GM13976 (cell line): ENCODE measurements at regions not wholly inside any gene's neighbourhood (a gene's known extent, or its start where the extent isn't known, plus 50 kb on each side); places are given as distances from the start of the nearest gene placed in this dataset.

Source experiments
- DNase-seq: peaks from one replicate; pipeline ENCODE4 v3.0.0; 2012; ENCODE audit warnings: low spot score
- in situ Hi-C: fragments of 300-500 bp; cut with MboI; formaldehyde crosslinking; loops from one replicate; pipeline ENCODE4 v1.12.0; 2022; ENCODE audit warnings: low sequenced_read_pairs, mixed read lengths, inconsistent platforms; ENCODE audit not compliant: unreplicated experiment
- TF ChIP-seq, protein P1 (sequence below): IDR thresholded peaks from 2 replicates; pipeline ENCODE4 v1.5.1; 2012; ENCODE audit warnings: borderline replicate concordance, mild to moderate bottlenecking; ENCODE audit not compliant: insufficient read depth; ENCODE audit errors: extremely low read depth, missing control alignments, control extremely low read depth

DNA sequence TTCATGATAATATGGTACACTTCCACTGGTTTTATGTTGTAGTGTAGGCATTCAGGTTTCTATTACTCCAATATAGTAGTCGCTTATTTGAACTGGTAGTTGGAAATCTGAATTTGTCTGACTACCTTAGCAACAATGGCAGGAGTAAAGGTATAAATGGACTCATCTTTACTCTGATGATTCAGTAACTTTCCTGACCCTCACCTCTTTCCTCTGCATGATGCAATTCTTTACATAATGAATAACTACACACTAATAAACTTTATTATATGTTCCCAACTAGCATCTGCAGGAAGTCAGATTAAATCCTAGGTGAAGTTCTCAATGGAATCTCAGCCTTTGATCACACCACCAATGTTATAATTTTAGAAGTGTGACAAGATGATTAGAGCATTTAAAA lies 70.5 kb upstream of the ATP2B1 start:
- no peak for DNase-seq
- TF ChIP-seq, protein P1, sequence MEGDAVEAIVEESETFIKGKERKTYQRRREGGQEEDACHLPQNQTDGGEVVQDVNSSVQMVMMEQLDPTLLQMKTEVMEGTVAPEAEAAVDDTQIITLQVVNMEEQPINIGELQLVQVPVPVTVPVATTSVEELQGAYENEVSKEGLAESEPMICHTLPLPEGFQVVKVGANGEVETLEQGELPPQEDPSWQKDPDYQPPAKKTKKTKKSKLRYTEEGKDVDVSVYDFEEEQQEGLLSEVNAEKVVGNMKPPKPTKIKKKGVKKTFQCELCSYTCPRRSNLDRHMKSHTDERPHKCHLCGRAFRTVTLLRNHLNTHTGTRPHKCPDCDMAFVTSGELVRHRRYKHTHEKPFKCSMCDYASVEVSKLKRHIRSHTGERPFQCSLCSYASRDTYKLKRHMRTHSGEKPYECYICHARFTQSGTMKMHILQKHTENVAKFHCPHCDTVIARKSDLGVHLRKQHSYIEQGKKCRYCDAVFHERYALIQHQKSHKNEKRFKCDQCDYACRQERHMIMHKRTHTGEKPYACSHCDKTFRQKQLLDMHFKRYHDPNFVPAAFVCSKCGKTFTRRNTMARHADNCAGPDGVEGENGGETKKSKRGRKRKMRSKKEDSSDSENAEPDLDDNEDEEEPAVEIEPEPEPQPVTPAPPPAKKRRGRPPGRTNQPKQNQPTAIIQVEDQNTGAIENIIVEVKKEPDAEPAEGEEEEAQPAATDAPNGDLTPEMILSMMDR = no peak

DNA sequence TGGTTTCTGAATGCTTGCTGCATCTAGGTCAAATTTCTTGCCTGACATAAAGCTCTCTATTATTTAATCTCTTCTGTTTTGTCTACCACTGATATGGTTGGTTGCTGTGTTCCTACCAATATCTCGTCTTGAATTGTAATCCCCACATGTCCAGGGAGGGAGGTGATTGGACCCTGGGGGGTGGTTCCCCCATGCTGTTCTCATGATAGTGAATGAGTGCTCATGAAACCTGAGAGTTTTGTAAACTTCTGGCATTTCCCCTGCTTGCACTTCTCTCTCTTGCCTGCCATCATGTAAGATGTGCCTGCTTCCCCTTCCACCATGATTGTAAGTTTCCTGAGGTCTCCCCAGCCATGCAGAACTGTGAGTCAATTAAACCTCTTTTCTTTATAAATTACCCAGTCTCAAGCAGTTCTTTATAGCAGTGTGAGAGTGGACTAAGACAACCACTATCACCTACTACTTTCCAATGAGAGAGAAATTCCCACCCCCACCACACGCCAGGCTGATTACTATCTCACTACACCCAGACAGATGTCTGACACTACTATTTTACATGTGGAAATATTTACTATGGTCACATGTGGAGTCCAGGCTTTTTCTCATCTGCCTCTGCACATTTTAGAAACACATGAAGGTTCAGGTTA lies 69.2 kb upstream of the ATP2B1 start:
- in situ Hi-C loops = no loop called here
- TF ChIP-seq, protein P1 = no peak
- DNase-seq = no peak

More for the DNA sequence above, 70.5 kb upstream of the ATP2B1 start:
- in situ Hi-C loops = no loop called here

DNA sequence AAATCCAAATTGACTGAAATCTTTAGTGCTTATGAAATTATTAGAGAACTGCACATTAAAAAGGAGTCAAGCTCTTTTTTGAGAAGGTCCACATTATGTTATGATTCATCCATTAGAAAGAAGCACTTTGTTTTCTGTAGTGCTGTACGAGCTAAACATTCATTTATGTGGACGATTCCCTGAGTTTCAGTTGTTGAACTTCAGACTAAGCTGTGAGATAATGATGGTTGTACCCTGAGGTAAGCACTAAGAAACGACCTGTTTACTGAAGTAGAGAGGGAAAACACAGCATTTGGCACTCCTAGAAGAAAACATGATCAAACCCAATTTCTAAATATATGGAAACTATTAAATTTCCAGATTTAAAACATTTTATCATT lies 67.3 kb upstream of the ATP2B1 start:
- no peak for DNase-seq
- in situ Hi-C loops = no loop called here
- TF ChIP-seq, protein P1 = no peak

DNA sequence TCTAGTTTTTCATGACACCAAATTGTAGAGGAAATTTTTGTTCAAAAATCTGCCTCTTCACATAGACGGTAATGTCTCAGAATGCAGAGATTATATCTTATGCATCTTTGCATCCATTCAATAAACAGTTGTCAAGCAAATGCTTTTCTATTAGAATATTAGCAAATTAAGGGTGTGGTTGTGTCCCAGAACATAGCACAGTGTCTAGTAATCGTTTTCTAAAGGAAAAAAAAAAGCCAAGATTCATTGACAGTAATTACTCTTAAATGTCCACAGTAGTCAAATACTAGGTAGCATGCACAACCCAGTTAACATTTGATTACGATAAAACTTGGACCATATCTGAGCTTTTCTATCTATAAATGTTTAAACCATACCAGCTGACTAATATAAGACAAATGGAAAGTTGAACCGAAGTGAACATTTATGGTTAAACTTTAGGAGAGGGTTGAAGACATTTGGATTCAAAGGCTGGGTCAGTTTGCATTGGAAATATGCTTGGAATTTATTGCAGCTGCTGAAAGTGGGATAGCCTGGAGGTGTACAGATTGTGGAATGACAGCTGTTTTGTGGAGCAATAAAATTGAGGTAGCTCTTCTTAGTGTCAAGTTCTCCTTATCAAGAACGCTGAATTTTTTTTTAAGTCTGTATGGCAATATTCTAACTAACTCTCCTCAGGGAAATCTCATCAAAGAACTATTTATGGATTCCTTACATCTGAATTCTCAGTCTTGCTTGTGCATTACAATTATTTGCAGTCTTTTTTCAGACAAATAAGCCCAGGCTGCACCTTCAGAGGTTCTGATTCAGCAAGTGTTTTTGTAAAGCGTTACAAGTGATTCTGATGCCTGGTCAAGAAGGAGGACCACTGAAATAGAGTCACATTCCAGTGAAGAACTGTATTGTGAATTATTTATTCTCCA lies 66.7 kb upstream of the ATP2B1 start:
- TF ChIP-seq, protein P1 = no peak
- in situ Hi-C loops = no loop called here
- no peak for DNase-seq

DNA sequence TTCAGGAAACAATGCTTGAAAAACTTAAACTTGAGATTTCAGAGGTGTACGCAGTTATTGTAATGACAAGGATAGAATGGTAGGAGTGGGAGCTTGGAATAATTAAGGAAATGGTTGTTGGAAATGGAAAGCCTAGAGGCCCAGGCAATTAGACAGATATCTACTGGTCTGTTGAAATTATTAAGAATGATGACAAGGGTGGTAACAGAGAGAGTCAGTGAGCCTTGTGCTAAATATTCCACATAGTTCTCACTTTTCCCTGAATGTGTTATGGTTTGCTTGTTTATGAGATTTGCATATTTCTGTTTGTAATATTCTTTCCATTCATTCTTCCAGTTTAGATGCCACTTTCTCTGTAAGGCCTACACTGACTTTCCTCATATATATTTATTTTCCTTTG lies 66.0 kb upstream of the ATP2B1 start:
- TF ChIP-seq, protein P1 = no peak
- no peak for DNase-seq
- in situ Hi-C loops = no loop called here

DNA sequence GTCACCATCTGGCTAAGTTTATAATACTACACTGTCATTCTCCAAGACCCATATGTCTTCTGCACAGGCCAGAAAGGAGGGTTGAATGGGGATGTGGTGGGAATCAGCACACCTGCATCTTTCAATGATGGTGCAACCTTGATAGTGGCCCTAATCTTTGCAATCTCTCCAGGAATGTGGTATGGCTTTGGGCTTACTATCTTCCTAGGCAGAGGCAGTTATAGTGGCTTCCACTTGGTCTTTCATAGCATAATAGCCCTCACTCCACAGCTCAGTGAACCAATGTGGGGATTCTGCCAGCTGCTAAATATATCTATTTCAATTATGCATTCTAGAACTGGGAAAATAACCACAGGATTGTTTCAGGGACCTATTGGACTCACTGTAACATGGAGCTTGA lies 61.8 kb upstream of the ATP2B1 start:
- TF ChIP-seq, protein P1 = no peak
- in situ Hi-C loops = no loop called here
- no peak for DNase-seq
